Activated T-cell treated with anti-CD3 and anti-CD28 coated beads for 24 hours (primary cell): ENCODE measurements at regions not wholly inside any gene's neighbourhood (a gene's known extent, or its start where the extent isn't known, plus 50 kb on each side); places are given as distances from the start of the nearest gene placed in this dataset.

Source experiments
- DNase-seq: peaks from one replicate; pipeline ENCODE4 v3.0.0-alpha.2; 2020; ENCODE audit warnings: low read depth

DNA sequence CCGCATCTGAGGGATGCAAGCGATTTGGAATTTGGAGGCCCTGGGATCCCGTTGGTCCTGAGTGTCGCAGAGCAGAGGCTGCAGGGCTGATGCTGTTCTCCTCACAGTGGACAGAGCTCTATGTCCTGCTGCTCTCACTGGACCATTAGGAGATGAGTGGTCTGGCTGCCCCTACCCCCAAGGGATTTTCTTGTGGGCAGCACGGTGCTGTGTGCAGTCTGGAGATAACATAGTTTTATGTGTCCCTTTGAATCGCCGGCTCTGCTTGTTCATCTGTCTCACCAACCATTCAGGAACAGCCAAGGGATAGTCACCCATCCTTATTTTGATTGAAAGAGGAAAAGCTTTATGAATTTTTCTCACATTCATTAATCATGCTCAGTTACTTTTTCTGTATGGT is 49.9 kb downstream of the CHRM3 start:
- DNase-seq, result no peak

GRCh38 chr1:239437822-239438221 is 51.5 kb downstream of the CHRM3 start:
- no peak for DNase-seq

- DNase-seq, result no peak
Observed at GRCh38 chr1:239438891-239439290, 52.5 kb downstream of the CHRM3 start.

DNA sequence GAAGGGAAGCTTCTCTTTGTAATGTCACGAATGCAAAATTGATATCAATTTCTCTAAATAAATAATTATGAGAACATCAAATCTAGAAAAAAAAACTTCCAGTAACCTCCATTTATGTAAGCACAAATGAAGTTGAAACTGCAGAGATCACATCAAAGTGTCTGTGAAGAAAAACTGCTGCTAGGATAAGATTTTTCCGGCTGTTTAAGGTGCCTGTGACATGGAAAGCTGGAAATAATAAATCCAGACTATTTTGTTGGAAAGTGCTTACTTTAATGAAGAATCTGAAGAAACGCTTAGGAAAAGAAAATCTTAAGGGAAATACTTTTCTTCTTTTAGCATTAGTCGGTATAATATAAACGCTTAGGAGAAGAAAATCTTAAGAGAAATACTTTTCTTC is 57.0 kb downstream of the CHRM3 start:
- no peak for DNase-seq

- DNase-seq, result no peak
Observed at GRCh38 chr1:239446611-239447010, 60.2 kb downstream of the CHRM3 start.

GRCh38 chr1:239448911-239449310 is 62.5 kb downstream of the CHRM3 start:
- DNase-seq, result no peak

DNA sequence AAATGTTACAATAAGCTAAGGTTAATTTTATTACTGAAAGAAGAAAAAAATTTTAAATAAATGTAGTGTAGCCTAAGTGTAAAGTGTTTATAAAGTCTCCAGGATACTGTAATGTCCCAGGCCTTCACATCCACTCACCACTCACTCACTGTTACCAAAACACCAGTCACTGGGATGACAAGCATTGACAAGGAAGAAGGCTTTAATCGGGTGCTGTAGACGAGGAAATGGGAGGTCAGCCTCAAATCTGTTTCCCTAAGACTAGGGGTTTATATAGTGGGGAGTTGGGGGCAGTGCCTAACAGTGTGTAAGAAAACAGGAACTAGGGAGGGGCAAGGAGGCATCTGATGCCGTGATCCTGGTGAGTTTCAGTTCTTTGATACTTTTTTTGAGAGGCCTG is 69.4 kb downstream of the CHRM3 start:
- no peak for DNase-seq

- no peak for DNase-seq
Observed at GRCh38 chr1:239456788-239457187, 70.4 kb downstream of the CHRM3 start.

- DNase-seq, result no peak
Observed at GRCh38 chr1:239457491-239458143, 71.2 kb downstream of the CHRM3 start.

DNA sequence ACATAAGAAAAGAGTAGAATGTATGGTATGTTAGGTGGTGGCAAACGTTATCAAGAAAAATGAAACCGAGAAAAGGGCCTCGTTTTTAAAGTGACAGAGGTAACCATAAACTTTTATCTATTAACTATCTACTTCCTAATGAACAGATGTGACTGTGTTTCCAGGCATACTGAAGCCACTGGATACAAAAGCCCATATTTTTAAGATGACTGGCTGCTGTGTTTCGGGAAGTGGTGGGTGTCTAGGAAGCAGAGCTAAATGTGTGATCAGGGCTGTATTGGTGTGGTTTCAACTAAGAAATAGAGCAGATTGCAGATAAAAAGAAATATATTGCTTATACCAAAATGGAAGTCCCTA is 71.8 kb downstream of the CHRM3 start:
- DNase-seq, result no peak

GRCh38 chr1:239467730-239468129 is 81.4 kb downstream of the CHRM3 start:
- DNase-seq, result no peak

DNA sequence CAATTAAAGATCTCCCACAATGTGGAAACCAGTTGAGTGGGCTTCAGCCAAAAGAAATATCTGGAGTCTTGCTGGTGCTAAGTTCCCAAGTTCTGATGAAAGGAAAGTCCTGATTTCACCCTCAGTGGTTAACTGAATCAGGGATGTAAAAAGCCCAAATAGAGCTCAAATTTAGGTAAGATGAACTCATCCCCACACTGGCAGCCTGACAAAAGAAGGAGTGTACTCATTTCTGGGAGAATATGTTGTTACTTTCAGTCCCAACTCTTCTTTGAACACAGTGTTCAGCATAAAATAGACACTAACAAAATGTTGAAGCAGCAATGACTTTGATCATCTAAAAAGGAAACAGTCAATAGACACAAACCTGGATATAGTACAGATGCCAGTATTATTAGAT is 91.7 kb downstream of the CHRM3 start:
- no peak for DNase-seq

GRCh38 chr1:239483391-239483790 is 97.0 kb downstream of the CHRM3 start:
- no peak for DNase-seq

DNA sequence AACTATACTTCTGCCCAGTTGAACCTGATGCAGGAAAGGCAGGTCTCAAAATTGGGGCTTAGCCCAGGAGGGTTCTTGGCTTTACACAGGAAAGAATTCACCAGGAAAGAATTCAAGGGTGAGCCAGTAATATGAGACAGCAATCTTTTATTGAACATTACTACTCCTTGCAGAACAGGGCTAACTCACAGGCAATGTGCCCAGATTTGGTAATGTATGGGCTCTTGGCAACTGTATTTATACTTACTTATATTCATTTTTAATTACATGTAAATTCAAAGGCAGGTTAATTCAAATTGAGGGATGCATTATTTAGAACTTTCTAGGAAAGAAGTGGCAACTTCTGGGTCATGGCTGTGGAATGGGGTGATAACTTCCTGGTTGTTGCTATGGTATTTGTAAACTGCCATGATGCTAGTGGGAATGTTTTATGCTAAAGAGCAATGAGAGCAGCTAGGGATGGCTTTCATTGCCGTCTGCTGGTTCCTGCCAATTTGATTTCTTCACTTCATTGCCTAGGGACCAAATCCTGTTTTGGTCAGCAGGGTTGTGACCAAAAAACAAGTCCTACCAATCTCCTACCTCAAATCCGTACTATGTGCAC is 107.5 kb downstream of the CHRM3 start:
- no peak for DNase-seq

GRCh38 chr1:239505094-239505493 is 118.7 kb downstream of the CHRM3 start:
- DNase-seq, result no peak

GRCh38 chr1:239507826-239508225 is 121.5 kb downstream of the CHRM3 start:
- no peak for DNase-seq

DNA sequence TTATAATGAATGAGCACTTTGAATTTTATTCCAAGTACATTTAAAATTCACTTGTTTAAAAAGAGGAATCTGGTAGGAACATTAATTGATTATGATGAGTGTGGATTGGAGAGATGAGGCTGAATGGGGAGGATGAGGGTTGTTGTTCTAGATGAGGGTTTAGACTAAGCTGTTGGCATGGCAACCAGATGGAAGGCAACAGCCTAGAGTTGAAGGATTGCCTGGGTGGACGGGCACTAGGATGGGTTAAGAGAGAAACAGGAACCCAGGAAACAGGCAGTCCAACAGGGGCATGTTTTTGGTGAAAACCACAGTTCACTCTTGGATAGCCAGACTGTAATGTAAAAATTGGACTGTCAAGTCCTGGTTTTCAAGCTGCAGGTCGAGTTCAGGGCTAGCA is 125.5 kb downstream of the CHRM3 start:
- no peak for DNase-seq

DNA sequence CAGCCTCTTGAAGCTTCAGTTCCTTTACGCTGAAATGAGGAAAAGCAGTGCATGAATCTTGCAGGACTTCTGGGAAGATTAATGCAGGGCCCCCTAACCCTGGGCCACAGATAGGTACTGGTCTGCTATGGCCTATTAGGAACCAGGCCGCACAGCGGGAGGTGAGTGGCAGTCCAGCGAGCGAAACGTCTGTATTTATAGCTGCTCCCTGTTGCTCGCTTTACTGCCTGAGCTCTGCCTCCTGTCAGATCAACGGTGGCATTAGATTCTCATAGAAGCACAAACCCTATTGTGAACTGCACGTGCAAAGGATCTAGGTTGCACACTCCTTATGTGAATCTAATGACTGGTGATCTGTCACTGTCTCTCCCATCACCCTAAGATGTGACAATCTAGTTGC is 130.2 kb downstream of the CHRM3 start:
- no peak for DNase-seq

- no peak for DNase-seq
Observed at GRCh38 chr1:239526391-239526790, 140.0 kb downstream of the CHRM3 start.

DNA sequence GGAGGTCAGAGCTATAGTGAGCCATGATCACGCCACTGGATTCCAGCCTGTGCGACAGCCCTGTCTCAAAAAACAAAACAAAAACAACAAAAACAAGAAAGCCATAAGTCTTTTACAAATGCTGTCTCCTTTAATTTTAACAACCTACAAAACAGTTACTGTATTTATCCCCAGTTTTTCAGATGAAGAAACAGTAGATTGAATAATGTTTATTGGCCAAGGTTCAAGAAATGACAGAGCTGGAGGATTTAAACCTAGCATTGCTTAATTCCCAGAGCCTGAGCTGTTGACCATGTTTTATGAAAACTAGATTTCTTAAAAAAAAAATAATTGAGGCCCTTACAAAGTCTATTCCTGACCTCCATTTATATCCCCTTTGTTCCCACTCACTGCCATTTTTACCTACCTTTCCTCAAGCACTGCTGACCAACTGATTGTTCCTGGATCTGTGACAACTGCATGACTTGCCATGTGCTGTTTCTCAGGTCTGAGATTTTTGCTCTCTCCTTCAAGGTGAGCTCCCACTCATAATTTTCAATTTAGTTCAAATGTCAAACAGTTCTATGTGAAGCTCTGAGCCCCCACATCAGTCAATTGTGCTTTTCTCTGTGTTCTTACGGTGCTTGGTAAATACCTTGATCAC is 140.8 kb downstream of the CHRM3 start:
- no peak for DNase-seq

GRCh38 chr1:239536165-239536849 is 149.9 kb downstream of the CHRM3 start:
- DNase-seq, result no peak

DNA sequence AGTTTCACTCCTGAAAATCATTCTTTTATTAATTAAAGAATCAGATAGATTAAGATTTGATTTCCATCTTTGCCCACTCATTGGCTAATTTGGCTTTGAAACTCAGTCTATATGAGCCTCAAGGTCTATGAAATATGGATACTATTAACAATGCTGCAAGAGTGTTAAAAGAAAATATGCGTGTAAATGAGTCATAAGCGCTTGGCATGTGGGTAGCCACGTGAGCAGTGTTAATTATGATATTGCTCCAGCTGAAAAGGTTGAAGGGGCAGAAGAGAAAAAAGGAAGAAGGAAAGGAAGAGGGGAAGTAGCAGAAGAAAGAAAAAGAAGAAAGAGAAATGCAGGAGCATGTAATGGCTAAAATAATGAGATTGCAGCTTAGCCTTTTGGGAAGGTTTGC is 151.4 kb downstream of the CHRM3 start:
- DNase-seq, result no peak
